SK-N-SH treated with all-trans-retinoic acid at 6 μM for 48 hours (cell line): ENCODE measurements at regions not wholly inside any gene's neighbourhood (a gene's known extent, or its start where the extent isn't known, plus 50 kb on each side); places are given as distances from the start of the nearest gene placed in this dataset.
A peak's percentile ranks its signal among the peaks of the same experiment; 100 is the strongest.

Experiments used
- ATAC-seq: fragments of 200-7000 bp; cut with Tn5 transposase; 3 replicates; pipeline ENCODE4 v1.9.1; 2020; ENCODE audit warnings: mild to moderate bottlenecking, moderate library complexity
- ARNTL ChIP-seq: fragments of 450-650 bp; formaldehyde crosslinking; IDR thresholded peaks from 2 replicates; pipeline ENCODE4 v1.5.0; 2020; ENCODE audit warnings: low read depth, mild to moderate bottlenecking, moderate library complexity, borderline replicate concordance
- BACH2 ChIP-seq: fragments of 250-450 bp; sonication (Bioruptor Pico); IDR thresholded peaks from 2 replicates; pipeline ENCODE4 v1.9.0; 2021; ENCODE audit warnings: mild to moderate bottlenecking, borderline replicate concordance
- CSDC2 ChIP-seq: fragments of 250-450 bp; sonication (Bioruptor Pico); IDR thresholded peaks from 2 replicates; pipeline ENCODE4 v1.5.0; 2020; ENCODE audit warnings: mild to moderate bottlenecking, moderate library complexity
- CSRNP3 ChIP-seq: fragments of 250-450 bp; sonication (Bioruptor Pico); IDR thresholded peaks from 2 replicates; pipeline ENCODE4 v1.5.1; 2021; ENCODE audit warnings: mild to moderate bottlenecking, moderate library complexity
- ESRRG ChIP-seq: fragments of 250-450 bp; sonication (Bioruptor Pico); IDR thresholded peaks from 2 replicates; pipeline ENCODE4 v1.6.1; 2021; ENCODE audit warnings: mild to moderate bottlenecking
- GLIS3 ChIP-seq: fragments of 250-450 bp; sonication (Bioruptor Pico); IDR thresholded peaks from 2 replicates; pipeline ENCODE4 v1.5.0; 2020; ENCODE audit warnings: mild to moderate bottlenecking, moderate library complexity
- ISL1 ChIP-seq: fragments of 250-450 bp; sonication (Bioruptor Pico); IDR thresholded peaks from 2 replicates; pipeline ENCODE4 v2.1.2; 2022; ENCODE audit warnings: mild to moderate bottlenecking, moderate library complexity
- OSR1 ChIP-seq: fragments of 250-450 bp; sonication (Bioruptor Pico); IDR thresholded peaks from 2 replicates; pipeline ENCODE4 v1.8.0; 2022; ENCODE audit warnings: moderate library complexity, mild to moderate bottlenecking, inconsistent platforms
- PATZ1 ChIP-seq: fragments of 250-450 bp; sonication (Bioruptor Pico); IDR thresholded peaks from 2 replicates; pipeline ENCODE4 v1.8.0; 2020; ENCODE audit warnings: mild to moderate bottlenecking, moderate library complexity, borderline replicate concordance
- POU6F1 ChIP-seq: fragments of 250-450 bp; sonication (Bioruptor Pico); IDR thresholded peaks from 2 replicates; pipeline ENCODE4 v1.8.0; 2021; ENCODE audit warnings: low read depth, mild to moderate bottlenecking, moderate library complexity, borderline replicate concordance
- PPARA ChIP-seq: fragments of 250-450 bp; sonication (Bioruptor Pico); IDR thresholded peaks from 2 replicates; pipeline ENCODE4 v1.5.0; 2020; ENCODE audit warnings: mild to moderate bottlenecking, borderline replicate concordance
- RARB ChIP-seq: fragments of 250-450 bp; sonication (Bioruptor Pico); IDR thresholded peaks from 2 replicates; pipeline ENCODE4 v1.8.0; 2021; ENCODE audit warnings: mild to moderate bottlenecking, moderate library complexity
- SNAI2 ChIP-seq: fragments of 250-450 bp; sonication (Bioruptor Pico); IDR thresholded peaks from 2 replicates; pipeline ENCODE4 v1.5.0; 2020; ENCODE audit warnings: mild to moderate bottlenecking, moderate library complexity
- TCF4 ChIP-seq: fragments of 250-450 bp; sonication (Bioruptor Pico); IDR thresholded peaks from 2 replicates; pipeline ENCODE4 v1.8.0; 2021; ENCODE audit warnings: mild to moderate bottlenecking, moderate library complexity, borderline replicate concordance
- TSHZ2 ChIP-seq: fragments of 250-450 bp; sonication (Bioruptor Pico); IDR thresholded peaks from 2 replicates; pipeline ENCODE4 v1.5.0; 2020; ENCODE audit warnings: mild to moderate bottlenecking, moderate library complexity
- ZC3H10 ChIP-seq: fragments of 250-450 bp; sonication (Bioruptor Pico); IDR thresholded peaks from 2 replicates; pipeline ENCODE4 v1.5.1; 2021; ENCODE audit warnings: mild to moderate bottlenecking, moderate library complexity
- ZFP30 ChIP-seq: fragments of 450-650 bp; formaldehyde crosslinking; IDR thresholded peaks from 2 replicates; pipeline ENCODE4 v1.5.0; 2022; ENCODE audit warnings: mild to moderate bottlenecking, moderate library complexity
- ZNF565 ChIP-seq: fragments of 450-650 bp; formaldehyde crosslinking; conservative IDR thresholded peaks from 2 replicates; pipeline ENCODE4 v1.5.0; 2020; ENCODE audit warnings: low read depth, mild to moderate bottlenecking, moderate library complexity
- ZNF70 ChIP-seq: fragments of 450-650 bp; formaldehyde crosslinking; IDR thresholded peaks from 2 replicates; pipeline ENCODE4 v1.5.0; 2020; ENCODE audit warnings: mild to moderate bottlenecking, moderate library complexity
- ZNF8 ChIP-seq: fragments of 450-650 bp; formaldehyde crosslinking; IDR thresholded peaks from 2 replicates; pipeline ENCODE4 v1.5.0; 2020; ENCODE audit warnings: mild to moderate bottlenecking, moderate library complexity
- TF ChIP-seq, protein P1 (sequence below): fragments of 250-450 bp; sonication (Bioruptor Pico); IDR thresholded peaks from 2 replicates; pipeline ENCODE4 v1.5.1; 2020; ENCODE audit warnings: low read depth, mild to moderate bottlenecking, moderate library complexity

DNA sequence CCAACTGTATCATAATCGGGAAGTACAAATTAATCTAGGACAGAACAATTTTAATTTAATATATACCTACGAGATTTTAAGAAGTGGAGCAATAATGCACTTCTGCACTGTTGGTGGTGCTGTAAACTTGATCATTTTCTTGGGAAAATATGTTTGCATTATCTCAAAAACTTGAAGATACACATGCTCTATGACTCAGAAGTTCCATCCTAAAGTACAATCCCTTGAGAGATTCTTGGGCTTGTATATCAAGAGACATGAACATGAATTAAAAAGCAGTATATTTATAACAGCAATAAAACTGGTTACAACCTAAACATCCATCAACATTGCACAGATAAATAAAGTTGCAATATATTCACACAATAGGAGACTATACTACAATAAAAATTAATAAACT, 168.8 kb downstream of the CLCN4 start:
- TF ChIP-seq ESRRG (CRISPR knock-in tag) (no peak), TCF4 (CRISPR knock-in tag) (no peak), POU6F1 (no peak), TSHZ2 (CRISPR knock-in tag) (no peak), ZNF565 (no peak), SNAI2 (CRISPR knock-in tag) (no peak), PPARA (CRISPR knock-in tag) (no peak), ARNTL (CRISPR knock-in tag) (no peak), CSRNP3 (CRISPR knock-in tag) (no peak), OSR1 (CRISPR knock-in tag) (no peak), ISL1 (no peak), PATZ1 (no peak), CSDC2 (CRISPR knock-in tag) (no peak), ZFP30 (no peak), ZNF70 (CRISPR knock-in tag) (no peak), ZNF8 (no peak), ZC3H10 (no peak), RARB (CRISPR knock-in tag) (no peak)
- TF ChIP-seq, protein P1, sequence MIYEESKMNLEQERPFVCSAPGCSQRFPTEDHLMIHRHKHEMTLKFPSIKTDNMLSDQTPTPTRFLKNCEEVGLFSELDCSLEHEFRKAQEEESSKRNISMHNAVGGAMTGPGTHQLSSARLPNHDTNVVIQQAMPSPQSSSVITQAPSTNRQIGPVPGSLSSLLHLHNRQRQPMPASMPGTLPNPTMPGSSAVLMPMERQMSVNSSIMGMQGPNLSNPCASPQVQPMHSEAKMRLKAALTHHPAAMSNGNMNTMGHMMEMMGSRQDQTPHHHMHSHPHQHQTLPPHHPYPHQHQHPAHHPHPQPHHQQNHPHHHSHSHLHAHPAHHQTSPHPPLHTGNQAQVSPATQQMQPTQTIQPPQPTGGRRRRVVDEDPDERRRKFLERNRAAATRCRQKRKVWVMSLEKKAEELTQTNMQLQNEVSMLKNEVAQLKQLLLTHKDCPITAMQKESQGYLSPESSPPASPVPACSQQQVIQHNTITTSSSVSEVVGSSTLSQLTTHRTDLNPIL (CRISPR knock-in tag), result no peak
- no peak for ATAC-seq

- TF ChIP-seq ESRRG (CRISPR knock-in tag) (no peak), SNAI2 (CRISPR knock-in tag) (no peak), ISL1 (no peak), CSDC2 (CRISPR knock-in tag) (no peak), PPARA (CRISPR knock-in tag) (no peak), POU6F1 (no peak), ARNTL (CRISPR knock-in tag) (no peak), OSR1 (CRISPR knock-in tag) (no peak), TSHZ2 (CRISPR knock-in tag) (no peak), RARB (CRISPR knock-in tag) (no peak), ZNF565 (no peak), CSRNP3 (CRISPR knock-in tag) (no peak), GLIS3 (CRISPR knock-in tag) (no peak), TCF4 (CRISPR knock-in tag) (no peak), ZNF8 (no peak), BACH2 (no peak), ZNF70 (CRISPR knock-in tag) (no peak), ZC3H10 (no peak)
- ATAC-seq, result peak; percentile 83
Measured at GRCh38 chrX:10326578-10326977, 169.8 kb downstream of the CLCN4 start.
